NK-92 treated with Interleukin-12 subunit alpha and Interleukin-12 subunit beta, amount 100 ng/mL, for 24 hours (cell line): ENCODE measurements at regions not wholly inside any gene's neighbourhood (a gene's known extent, or its start where the extent isn't known, plus 50 kb on each side); places are given as distances from the start of the nearest gene placed in this dataset.

Experiments used
- DNase-seq: peaks from one replicate; lab custom pipeline; 2025; lab: John Stamatoyannopoulos, UW

DNA sequence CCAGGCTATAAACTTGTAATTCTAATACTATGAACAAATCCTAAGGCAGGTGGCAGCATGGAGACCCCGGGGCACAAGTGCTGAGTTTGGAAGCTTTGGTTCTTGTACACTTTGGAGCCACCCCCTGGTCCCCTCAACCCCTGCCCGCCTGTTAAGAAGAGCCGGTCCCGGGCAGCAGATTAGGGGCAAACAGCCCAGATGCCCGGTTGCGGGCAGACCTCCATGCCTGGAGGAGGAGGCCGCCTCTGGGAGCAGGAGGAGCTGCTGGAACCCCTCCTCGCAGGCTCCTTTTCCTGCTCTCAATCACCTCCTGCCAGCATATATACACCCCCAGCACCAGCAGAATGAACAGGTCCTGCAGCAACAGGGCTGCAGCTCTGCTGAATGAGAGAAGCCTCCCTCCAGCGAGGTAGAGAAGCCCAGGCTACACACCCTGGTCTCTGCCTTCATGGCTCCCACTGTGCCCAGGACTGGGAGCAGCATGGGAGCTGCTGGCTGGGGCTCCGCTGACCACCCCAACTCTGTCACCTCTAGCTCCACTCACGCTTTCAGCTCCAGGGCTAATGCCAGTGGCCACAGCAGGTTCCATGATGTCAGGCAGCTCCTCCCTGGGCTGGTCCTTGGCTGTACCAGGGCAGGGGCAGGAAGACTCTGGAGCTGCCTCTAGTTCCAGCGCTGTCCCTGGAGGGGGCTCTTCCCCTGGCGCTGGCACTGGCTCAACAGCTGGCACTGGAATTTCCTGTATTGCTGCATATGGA lies 1713.5 kb upstream of the ACO1 start:
- no peak for DNase-seq

- DNase-seq, result no peak
Measured at GRCh38 chr9:30673132-30673531, 1711.3 kb upstream of the ACO1 start.

DNA sequence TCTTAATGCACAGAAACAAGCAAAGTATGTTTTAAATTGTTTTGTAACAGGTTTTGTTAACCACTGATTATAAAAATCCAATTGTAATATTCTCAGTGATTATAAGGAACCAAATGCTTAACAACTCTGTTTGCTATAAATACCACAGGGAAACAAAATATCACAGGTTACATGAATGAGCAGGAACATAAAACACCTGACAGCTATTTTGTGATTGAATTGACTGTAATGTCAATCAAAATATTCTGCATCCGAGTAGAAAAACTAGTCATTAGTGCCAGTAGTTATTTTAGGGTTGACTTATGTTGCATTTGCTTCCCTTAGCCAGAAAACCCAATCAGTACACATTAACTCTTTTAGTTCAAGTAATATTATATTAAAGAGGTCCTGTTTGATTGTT lies 1707.8 kb upstream of the ACO1 start:
- DNase-seq, result no peak

GRCh38 chr9:30677221-30677620 lies 1707.2 kb upstream of the ACO1 start:
- DNase-seq, result no peak

- no peak for DNase-seq
Measured at GRCh38 chr9:30688801-30689200, 1695.6 kb upstream of the ACO1 start.

DNA sequence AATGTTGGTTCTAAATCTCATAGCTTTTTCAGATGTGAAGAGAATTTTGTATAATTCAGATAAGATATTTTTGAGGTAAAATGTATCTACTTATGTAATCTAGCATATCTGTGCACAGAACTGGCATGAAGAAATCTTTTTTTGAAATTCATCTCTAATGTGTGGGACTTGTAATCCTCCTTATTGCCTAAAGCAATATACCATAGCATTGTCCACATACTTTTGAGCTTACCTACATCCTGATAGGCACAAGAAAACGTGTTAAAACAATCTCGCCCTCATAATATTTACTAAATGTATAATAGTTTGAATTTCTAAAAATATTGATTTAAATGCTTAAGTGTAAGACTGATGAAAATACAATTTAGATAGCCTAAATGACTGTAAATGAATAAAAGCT lies 1686.5 kb upstream of the ACO1 start:
- no peak for DNase-seq

- no peak for DNase-seq
Measured at GRCh38 chr9:30711591-30711990, 1672.9 kb upstream of the ACO1 start.

DNA sequence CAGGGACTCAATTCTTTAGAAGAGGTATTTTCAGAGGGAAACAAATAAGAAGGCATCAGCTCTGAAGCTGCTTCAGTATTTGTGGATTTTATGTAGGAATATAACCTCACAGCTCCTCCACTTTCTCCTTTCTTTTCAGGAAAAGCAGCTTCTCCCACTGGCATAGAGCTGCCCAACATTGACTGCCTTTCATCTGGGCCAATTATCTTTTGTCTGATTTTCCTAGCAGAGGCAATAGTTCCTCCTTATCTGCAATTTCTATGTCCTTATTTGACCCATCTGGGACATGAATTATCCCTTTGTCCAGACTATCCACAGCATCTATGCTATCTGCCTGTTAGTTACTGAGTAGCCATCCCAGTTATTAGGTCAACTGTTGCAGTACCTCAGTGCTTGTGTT lies 1671.2 kb upstream of the ACO1 start:
- no peak for DNase-seq

GRCh38 chr9:30714389-30714788 lies 1670.1 kb upstream of the ACO1 start:
- no peak for DNase-seq

- no peak for DNase-seq
Measured at GRCh38 chr9:30718483-30718882, 1666.0 kb upstream of the ACO1 start.

DNA sequence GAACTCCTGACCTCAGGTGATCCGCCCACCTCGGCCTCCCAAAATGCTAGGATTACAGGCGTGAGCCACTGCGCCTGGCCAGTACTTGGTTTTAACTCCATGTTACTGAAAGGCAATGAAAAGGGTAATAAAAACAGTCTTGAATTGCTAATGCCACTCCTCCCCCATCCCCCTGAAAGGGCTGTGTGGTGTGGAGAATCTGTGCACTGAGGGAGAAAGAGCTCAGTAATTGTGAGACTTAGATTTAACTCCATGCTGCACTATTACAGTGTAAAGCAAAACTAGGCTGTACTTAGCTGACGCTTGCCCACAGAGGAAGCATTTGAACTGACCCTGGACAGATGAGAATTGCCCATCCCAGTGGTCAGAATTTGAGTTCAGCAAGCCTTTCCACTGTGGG lies 1662.4 kb upstream of the ACO1 start:
- no peak for DNase-seq

GRCh38 chr9:30723656-30724055 lies 1660.8 kb upstream of the ACO1 start:
- no peak for DNase-seq

- DNase-seq, result no peak
Measured at GRCh38 chr9:30732060-30732459, 1652.4 kb upstream of the ACO1 start.

DNA sequence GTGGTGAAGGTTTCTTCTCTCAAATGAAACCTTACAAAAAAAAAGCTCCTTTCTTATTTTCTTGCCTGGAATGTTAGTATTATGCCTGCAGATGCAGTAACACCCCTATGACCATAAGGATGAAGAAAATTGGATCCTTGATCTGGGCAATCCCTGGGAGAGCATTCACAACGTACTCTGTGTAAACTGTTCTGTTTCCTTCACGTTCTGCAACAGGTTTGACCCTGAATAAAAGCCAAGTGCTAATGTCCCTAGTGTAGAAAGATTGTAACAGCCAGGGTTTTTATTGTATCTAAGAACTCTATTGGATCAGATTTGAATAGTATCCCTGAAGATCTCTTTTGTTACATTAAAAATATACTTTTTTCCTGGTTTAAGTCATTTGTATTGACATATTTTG lies 1639.6 kb upstream of the ACO1 start:
- no peak for DNase-seq

- no peak for DNase-seq
Measured at GRCh38 chr9:30746589-30746988, 1637.9 kb upstream of the ACO1 start.

- DNase-seq, result no peak
Measured at GRCh38 chr9:30757723-30758122, 1626.7 kb upstream of the ACO1 start.

DNA sequence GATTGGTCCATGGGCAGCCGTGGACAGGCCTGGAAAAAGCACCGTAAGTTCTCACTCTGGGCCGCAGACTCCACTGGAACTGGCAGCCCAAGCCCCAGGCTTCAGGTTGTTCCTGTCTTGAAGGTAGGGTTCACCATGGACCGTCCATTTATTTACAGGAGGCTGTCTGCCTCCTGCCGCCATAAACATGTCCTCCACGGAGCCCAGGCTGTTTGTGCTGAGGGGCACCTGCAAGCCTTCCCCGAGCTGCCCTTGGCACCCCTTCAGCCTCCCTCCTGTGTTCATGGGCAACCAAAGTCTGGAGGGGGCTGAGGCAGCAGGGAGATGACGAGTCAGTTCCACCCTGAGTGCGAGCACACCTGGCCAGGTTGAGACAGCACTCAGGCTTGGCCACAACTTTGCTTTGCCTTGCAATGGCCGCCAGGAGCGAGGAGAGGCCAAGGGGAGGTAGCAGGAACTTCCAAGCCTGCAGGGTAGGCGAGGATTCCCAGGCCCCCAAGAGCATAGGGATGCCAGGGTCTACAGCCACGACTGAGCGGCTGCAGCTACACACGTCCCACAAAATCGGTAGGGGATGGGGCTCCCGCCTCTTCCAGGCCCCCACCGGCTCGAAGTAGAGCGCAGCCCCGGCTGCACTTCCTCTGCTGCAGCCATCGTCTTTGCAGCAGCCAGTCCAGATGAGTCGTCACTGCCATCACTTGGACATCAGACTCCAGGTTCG lies 1625.6 kb upstream of the ACO1 start:
- DNase-seq, result no peak

GRCh38 chr9:30765318-30765717 lies 1619.1 kb upstream of the ACO1 start:
- no peak for DNase-seq

GRCh38 chr9:30771163-30771708 lies 1613.2 kb upstream of the ACO1 start:
- DNase-seq, result no peak

DNA sequence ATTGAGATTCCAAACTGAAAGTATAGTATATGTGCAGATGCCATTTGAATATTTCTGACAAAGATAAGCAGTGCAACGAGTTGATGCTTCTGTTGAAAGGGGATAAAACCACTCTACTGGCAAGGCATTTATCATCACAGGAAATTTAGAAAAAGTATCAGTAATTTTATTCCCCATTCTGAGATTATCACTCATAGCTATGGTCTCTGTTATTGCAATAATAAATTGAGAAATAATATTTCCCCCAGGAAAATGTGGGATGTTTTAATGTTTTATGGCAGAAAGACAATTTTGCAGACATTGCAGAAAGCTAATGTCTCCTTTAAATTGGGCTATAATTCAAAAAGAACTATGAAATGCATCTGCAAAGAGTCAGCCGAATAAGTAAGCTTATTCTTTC lies 1612.7 kb upstream of the ACO1 start:
- no peak for DNase-seq

DNA sequence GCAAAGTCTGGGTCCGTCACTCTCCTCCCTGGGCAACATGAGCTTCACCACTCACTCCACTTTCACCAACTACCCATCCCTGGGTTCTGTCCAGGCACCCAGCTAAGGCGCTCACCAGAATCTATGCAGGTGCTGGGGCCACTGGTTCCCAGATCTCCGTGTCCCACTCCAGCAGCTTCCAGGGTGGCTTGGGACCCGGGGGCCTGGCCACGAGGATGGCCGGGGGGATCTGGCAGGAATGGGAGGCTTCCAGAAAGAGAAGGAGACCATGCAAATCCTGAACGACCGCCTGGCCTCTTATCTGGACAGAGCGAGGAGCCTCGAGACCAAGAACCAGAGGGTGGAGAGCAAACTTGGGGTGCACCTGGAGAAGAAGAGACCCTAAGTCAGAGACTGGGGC lies 1611.0 kb upstream of the ACO1 start:
- no peak for DNase-seq

DNA sequence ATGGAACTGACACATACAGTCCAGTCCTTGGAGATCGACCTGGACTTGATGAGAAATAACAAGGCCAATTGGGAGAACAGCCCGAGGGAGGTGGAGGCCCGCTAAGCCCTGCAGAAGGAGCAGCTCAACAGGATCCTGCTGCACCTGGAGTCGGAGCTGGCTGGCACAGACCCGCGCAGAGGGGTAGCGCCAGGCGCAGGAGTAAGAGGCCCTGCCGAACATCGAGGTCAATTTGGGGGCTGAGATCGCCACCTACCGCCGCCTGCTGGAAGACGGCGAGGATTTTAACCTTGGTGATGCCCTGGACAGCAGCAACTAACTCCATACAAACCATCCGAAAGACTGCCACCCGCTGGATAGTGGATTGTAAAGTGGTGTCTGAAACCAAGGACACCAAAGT lies 1610.1 kb upstream of the ACO1 start:
- DNase-seq, result no peak

GRCh38 chr9:30775236-30775635 lies 1609.2 kb upstream of the ACO1 start:
- DNase-seq, result no peak

DNA sequence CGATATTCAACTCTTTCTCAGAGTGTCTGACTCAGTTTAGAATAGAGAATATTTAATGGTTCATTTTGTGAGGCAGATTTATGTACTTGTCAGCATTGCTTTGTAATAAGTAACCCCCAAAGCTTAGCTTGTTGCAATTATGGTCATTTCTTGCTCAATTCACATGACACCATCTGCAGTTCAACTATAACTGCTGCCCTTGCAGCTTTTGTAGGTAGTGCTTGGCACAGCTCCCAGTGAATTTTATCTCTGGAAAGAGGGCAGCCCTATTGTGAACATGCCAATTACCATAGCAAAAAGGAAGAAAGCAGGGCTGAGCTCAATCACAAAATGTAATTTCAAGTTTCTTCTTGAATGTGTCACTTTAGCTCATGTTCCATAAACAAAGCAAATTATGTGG lies 1587.7 kb upstream of the ACO1 start:
- DNase-seq, result no peak
